H54 (cell line): ENCODE measurements at regions not wholly inside any gene's neighbourhood (a gene's known extent, or its start where the extent isn't known, plus 50 kb on each side); places are given as distances from the start of the nearest gene placed in this dataset.
A peak's percentile ranks its signal among the peaks of the same experiment; 100 is the strongest.
"Not testable (repeated sequence)": the region's sequence is repeated elsewhere in the genome, so short reads cannot be mapped to it uniquely, and the experiment has no call there.

Source experiments
- DNase-seq: peaks from one replicate; pipeline ENCODE4 v3.0.0; 2011; ENCODE audit warnings: low spot score, mixed read lengths; ENCODE audit not compliant: insufficient read length
- FAIRE-seq: peaks from 3 replicates; lab custom pipeline; 2011; peaks lifted over from hg19 to GRCh38; lab: Jason Lieb, UNC
- POLR2A ChIP-seq: IDR thresholded peaks from 2 replicates; pipeline ENCODE4 v1.6.1; 2011; ENCODE audit warnings: low read depth, mild to moderate bottlenecking, low read length

GRCh38 chr7:19353180-19353579, 208.0 kb upstream of the FERD3L start:
- DNase-seq = no peak
- peak; percentile 91 for FAIRE-seq
- TF ChIP-seq POLR2A = no peak

- peak; percentile 97 for FAIRE-seq
- no peak for TF ChIP-seq POLR2A
Measured at GRCh38 chr7:19352305-19352695, 207.1 kb upstream of the FERD3L start.

GRCh38 chr7:19351341-19352304, 206.4 kb upstream of the FERD3L start:
- no peak for DNase-seq
- FAIRE-seq = no peak
- TF ChIP-seq POLR2A = no peak

More at GRCh38 chr7:19352305-19352695, 207.1 kb upstream of the FERD3L start:
- no peak for DNase-seq

- DNase-seq = no peak
- no peak for TF ChIP-seq POLR2A
- FAIRE-seq = no peak
Measured at GRCh38 chr7:19339512-19339911, 194.3 kb upstream of the FERD3L start.

- FAIRE-seq, DNase-seq: not testable (repeated sequence)
Measured at GRCh38 chr7:19338512-19338911, 193.3 kb upstream of the FERD3L start.

GRCh38 chr7:19336836-19337383, 191.7 kb upstream of the FERD3L start:
- TF ChIP-seq POLR2A = no peak
- FAIRE-seq (no peak), DNase-seq (no peak)

- TF ChIP-seq POLR2A = no peak
- DNase-seq = no peak
- FAIRE-seq = peak; percentile 23
Measured at GRCh38 chr7:19333706-19334105, 188.5 kb upstream of the FERD3L start.

GRCh38 chr7:19327018-19327417, 181.8 kb upstream of the FERD3L start:
- no peak for FAIRE-seq
- no peak for DNase-seq
- TF ChIP-seq POLR2A = no peak

- FAIRE-seq (peak; percentile 27), DNase-seq (no peak)
- TF ChIP-seq POLR2A = no peak
Measured at GRCh38 chr7:19322002-19322401, 176.8 kb upstream of the FERD3L start.

GRCh38 chr7:19318287-19318686, 173.1 kb upstream of the FERD3L start:
- DNase-seq (no peak), FAIRE-seq (no peak)
- TF ChIP-seq POLR2A = no peak

GRCh38 chr7:19317461-19317860, 172.2 kb upstream of the FERD3L start:
- DNase-seq (no peak), FAIRE-seq (peak; percentile 84)
- TF ChIP-seq POLR2A = no peak

GRCh38 chr7:19312416-19312815, 167.2 kb upstream of the FERD3L start:
- FAIRE-seq (peak; percentile 68), DNase-seq (no peak)
- no peak for TF ChIP-seq POLR2A

- DNase-seq = no peak
- no peak for FAIRE-seq
- TF ChIP-seq POLR2A = no peak
Measured at GRCh38 chr7:19307554-19307953, 162.3 kb upstream of the FERD3L start.

- DNase-seq (no peak), FAIRE-seq (peak; percentile 89)
- TF ChIP-seq POLR2A = no peak
Measured at GRCh38 chr7:19305698-19306097, 160.5 kb upstream of the FERD3L start.

- FAIRE-seq = no peak
Measured at GRCh38 chr7:19304086-19304485, 158.9 kb upstream of the FERD3L start.

More at GRCh38 chr7:19304086-19304485, 158.9 kb upstream of the FERD3L start:
- no peak for TF ChIP-seq POLR2A
- no peak for DNase-seq
